ENCODE measurements at regions not wholly inside any gene's neighbourhood (a gene's known extent, or its start where the extent isn't known, plus 50 kb on each side); places are given as distances from the start of the nearest gene placed in this dataset.

GRCh38 chr2:38432820-38433606 lies 55.9 kb upstream of the ATL2 start:
- Histone ChIP-seq H3K36me3 (no peaks in the 10 kb centered on the region), H3K4me1 (peaks cover 8% of the 10 kb centered on the region), H3K27ac (no peak overlapping the region), H3K9me3 (no peaks in the 10 kb centered on the region), H3K4me3 (no peak overlapping the region), H3K27me3 (no peaks in the 10 kb centered on the region)
- TF ChIP-seq POLR2AphosphoS5 (IDR thresholded peaks at IDR 0.05), result no peak
- no peak for TF ChIP-seq EP300 (IDR thresholded peaks at IDR 0.05)
- no peak for TF ChIP-seq CTCF (IDR thresholded peaks at IDR 0.05)
- no peak for TF ChIP-seq POLR2A (IDR thresholded peaks at IDR 0.05)
- WGBS, result 83% methylated on average over 8 of the region's 8 CpGs
- DNase-seq (ENCODE audit: low spot score in 2 of 2), result no peak

GRCh38 chr2:38430597-38431207 lies 53.6 kb upstream of the ATL2 start:
- no peaks in the 10 kb centered on the region for H3K27me3 ChIP-seq
- H3K36me3 ChIP-seq, result no peaks in the 10 kb centered on the region
- TF ChIP-seq EP300 (IDR thresholded peaks at IDR 0.05), result no peak
- no peak for TF ChIP-seq POLR2A (IDR thresholded peaks at IDR 0.05)
- TF ChIP-seq CTCF (IDR thresholded peaks at IDR 0.05), result no peak
- no peak for TF ChIP-seq POLR2AphosphoS5 (IDR thresholded peaks at IDR 0.05)
- no peaks in the 10 kb centered on the region for H3K9me3 ChIP-seq
- no peak for DNase-seq (ENCODE audit: low spot score in 2 of 2)
- 83% methylated on average over 19 of the region's 19 CpGs for WGBS
- no peak overlapping the region for H3K4me3 ChIP-seq
- peaks cover 4% of the 10 kb centered on the region for H3K4me1 ChIP-seq
- no peak overlapping the region for H3K27ac ChIP-seq

GRCh38 chr2:38430196-38430595 lies 53.1 kb upstream of the ATL2 start:
- no peak for DNase-seq (ENCODE audit: low spot score in 2 of 2)
- peaks cover 4% of the 10 kb centered on the region for H3K4me1 ChIP-seq
- 89% methylated on average over 7 of the region's 7 CpGs for WGBS
- H3K9me3 ChIP-seq, result no peaks in the 10 kb centered on the region
- no peak overlapping the region for H3K27ac ChIP-seq
- no peaks in the 10 kb centered on the region for H3K36me3 ChIP-seq
- H3K4me3 ChIP-seq, result no peak overlapping the region
- no peaks in the 10 kb centered on the region for H3K27me3 ChIP-seq
- TF ChIP-seq EP300 (IDR thresholded peaks at IDR 0.05) (no peak), POLR2A (IDR thresholded peaks at IDR 0.05) (no peak), CTCF (IDR thresholded peaks at IDR 0.05) (no peak), POLR2AphosphoS5 (IDR thresholded peaks at IDR 0.05) (no peak)

GRCh38 chr2:38427936-38428335 lies 50.9 kb upstream of the ATL2 start:
- no peak overlapping the region for H3K4me3 ChIP-seq
- no peak for DNase-seq (ENCODE audit: low spot score in 2 of 2)
- no peak overlapping the region for H3K27ac ChIP-seq
- peaks cover 4% of the 10 kb centered on the region for H3K4me1 ChIP-seq
- no peaks in the 10 kb centered on the region for H3K27me3 ChIP-seq
- no peaks in the 10 kb centered on the region for H3K9me3 ChIP-seq
- no peak for TF ChIP-seq POLR2A (IDR thresholded peaks at IDR 0.05)
- no peak for TF ChIP-seq CTCF (IDR thresholded peaks at IDR 0.05)
- no peak for TF ChIP-seq EP300 (IDR thresholded peaks at IDR 0.05)
- no peak for TF ChIP-seq POLR2AphosphoS5 (IDR thresholded peaks at IDR 0.05)
- WGBS, result 70% methylated on average over 6 of the region's 6 CpGs
- H3K36me3 ChIP-seq, result no peaks in the 10 kb centered on the region

GRCh38 chr2:38427054-38427453 lies 50.0 kb upstream of the ATL2 start:
- Histone ChIP-seq H3K4me1 (peaks cover 4% of the 10 kb centered on the region), H3K4me3 (no peak overlapping the region), H3K27me3 (no peaks in the 10 kb centered on the region), H3K36me3 (no peaks in the 10 kb centered on the region), H3K27ac (no peak overlapping the region), H3K9me3 (no peaks in the 10 kb centered on the region)
- WGBS, result 79% methylated on average over 5 of the region's 5 CpGs
- TF ChIP-seq EP300 (IDR thresholded peaks at IDR 0.05) (no peak), POLR2A (IDR thresholded peaks at IDR 0.05) (no peak), CTCF (IDR thresholded peaks at IDR 0.05) (no peak), POLR2AphosphoS5 (IDR thresholded peaks at IDR 0.05) (no peak)
- DNase-seq (ENCODE audit: low spot score in 2 of 2), result no peak

Measured in suprapubic skin (tissue), 4 donors.